Common myeloid progenitor, CD34-positive (primary cell): ENCODE measurements at regions not wholly inside any gene's neighbourhood (a gene's known extent, or its start where the extent isn't known, plus 50 kb on each side); places are given as distances from the start of the nearest gene placed in this dataset.

ENCODE experiments used
- CTCF ChIA-PET: fragments of 350-600 bp; sonication (Branson Sonifier 250); formaldehyde crosslinking; loops from one replicate; lab custom pipeline; 2021; ENCODE audit warnings: antibody characterized with exemption; lab: Charles Lee
- POLR2A ChIA-PET: fragments of 350-600 bp; sonication (Branson Sonifier 250); formaldehyde crosslinking; loops from one replicate; lab custom pipeline; 2021; ENCODE audit warnings: antibody characterized with exemption; lab: Charles Lee
- DNase-seq, 3 donors: peaks; one replicate each; pipeline versions ENCODE4 v3.0.0 to v3.0.0-alpha.2; 2013
- H3K27ac ChIP-seq, 2 experiments: 1 replicate in 1 of 2; 2 replicates in 1 of 2; pipeline ENCODE4 v1.7.0; 2013; ENCODE audit warnings: inconsistent platforms in 2 of 2, low read length in 2 of 2, mild to moderate bottlenecking in 2 of 2, low read depth in 1 of 2, moderate library complexity in 1 of 2; ENCODE audit not compliant: severe bottlenecking in 2 of 2, insufficient read depth in 1 of 2, poor library complexity in 1 of 2
- H3K27me3 ChIP-seq, 5 experiments: replicated peaks in 2 of 5; 1 replicate in 3 of 5; 2 replicates in 2 of 5; pipeline versions ENCODE4 v1.6.1 to v1.7.0; 2013; ENCODE audit warnings: low read length in 4 of 5, mild to moderate bottlenecking in 2 of 5, moderate library complexity in 2 of 5, inconsistent platforms in 1 of 5; ENCODE audit not compliant: insufficient read depth in 5 of 5, control insufficient read depth in 4 of 5
- H3K36me3 ChIP-seq, 4 experiments: 1 replicate in 2 of 4; 2 replicates in 2 of 4; pipeline versions ENCODE4 v1.6.1 to v1.7.0; 2013; ENCODE audit warnings: low read length in 3 of 4, control low read depth in 1 of 4, mild to moderate bottlenecking in 1 of 4; ENCODE audit not compliant: control insufficient read depth in 4 of 4, insufficient read depth in 4 of 4
- H3K4me1 ChIP-seq, 4 experiments: 1 replicate in 3 of 4; 2 replicates in 1 of 4; pipeline versions ENCODE4 v1.6.1 to v1.7.1; 2013; ENCODE audit warnings: low read length in 3 of 4, mild to moderate bottlenecking in 3 of 4, control low read depth in 1 of 4, inconsistent platforms in 1 of 4, moderate library complexity in 1 of 4; ENCODE audit not compliant: control insufficient read depth in 4 of 4, insufficient read depth in 4 of 4; ENCODE audit errors: control extremely low read depth in 1 of 4
- H3K4me3 ChIP-seq, 7 experiments: 1 replicate in 4 of 7; 2 replicates in 3 of 7; pipeline versions ENCODE4 v1.5.1 to v1.7.0; 2013; ENCODE audit warnings: mild to moderate bottlenecking in 7 of 7, low read length in 6 of 7, moderate library complexity in 6 of 7, inconsistent platforms in 2 of 7, low read depth in 2 of 7, control low read depth in 1 of 7; ENCODE audit not compliant: insufficient read depth in 4 of 7, control insufficient read depth in 1 of 7; ENCODE audit errors: extremely low read depth in 1 of 7
- H3K9me3 ChIP-seq, 5 experiments: 1 replicate in 4 of 5; 2 replicates in 1 of 5; pipeline versions ENCODE4 v1.6.1 to v1.7.1; 2013; ENCODE audit warnings: low read length in 4 of 5, mild to moderate bottlenecking in 2 of 5, inconsistent platforms in 1 of 5, low read depth in 1 of 5, moderate library complexity in 1 of 5; ENCODE audit not compliant: control insufficient read depth in 4 of 5, insufficient read depth in 2 of 5; ENCODE audit errors: control extremely low read depth in 1 of 5
- WGBS: methylation state at CpG from one replicate; pipeline ENCODE4 v1.1.5; 2013; ENCODE audit not compliant: insufficient coverage; 5-methylcytosine and 5-hydroxymethylcytosine counted together

GRCh38 chr10:31687663-31688482 is 240.8 kb downstream of the ARHGAP12 start:
- WGBS = 90% methylated on average over 1 of the region's 3 CpGs
- DNase-seq = peak in 2 of 3 donors; percentile 62 to 80
- Histone ChIP-seq H3K4me3 (no peak overlapping the region), H3K27me3 (no peaks in the 10 kb centered on the region), H3K9me3 (peaks cover 4 to 44% (median 10%) of the 10 kb centered on the region in 5 experiments), H3K27ac (no peak overlapping the region), H3K36me3 (no peaks in the 10 kb centered on the region), H3K4me1 (no peaks in the 10 kb centered on the region)
- CTCF ChIA-PET = no interaction called here
- POLR2A ChIA-PET = no interaction called here

DNA sequence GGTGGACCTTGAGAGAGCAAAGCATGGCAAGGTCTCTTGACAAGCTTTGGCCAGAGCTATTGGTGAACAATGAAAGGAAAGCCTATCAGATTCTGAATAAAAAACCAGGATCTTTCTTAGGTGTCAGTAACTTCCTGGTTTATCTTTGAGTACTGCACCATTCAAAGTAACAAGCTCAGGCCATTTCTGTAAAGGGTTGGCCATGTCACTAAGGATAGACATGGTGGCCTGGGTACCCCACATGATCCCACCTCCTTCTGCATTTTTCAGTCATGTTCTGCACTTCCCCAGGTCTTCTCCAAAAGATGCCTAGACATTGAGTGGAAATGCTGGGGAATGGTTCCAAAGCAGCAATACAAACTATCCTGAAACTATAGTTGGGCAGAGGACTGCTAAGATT is 242.0 kb downstream of the ARHGAP12 start:
- no peaks in the 10 kb centered on the region for H3K36me3 ChIP-seq
- H3K4me1 ChIP-seq = no peaks in the 10 kb centered on the region
- no peaks in the 10 kb centered on the region for H3K27me3 ChIP-seq
- H3K9me3 ChIP-seq = peaks cover 9 to 53% (median 13%) of the 10 kb centered on the region in 5 experiments
- ChIA-PET POLR2A (no interaction called here), CTCF (interaction anchor here (0.6 kb wide), 1 partner anchor 80 kb away, joined by 3 read pairs; no protein-coding TSS in a partner anchor)
- DNase-seq = peak in 2 of 3 donors; percentile 51 to 71
- no peak overlapping the region for H3K27ac ChIP-seq
- no peak overlapping the region for H3K4me3 ChIP-seq

- no peaks in the 10 kb centered on the region for H3K4me1 ChIP-seq
- ChIA-PET POLR2A (no interaction called here), CTCF (no interaction called here)
- WGBS = no CpG with 5 or more reads among the region's 1 CpG
- H3K36me3 ChIP-seq = no peaks in the 10 kb centered on the region
- H3K27ac ChIP-seq = no peak overlapping the region
- H3K27me3 ChIP-seq = no peaks in the 10 kb centered on the region
- peak in 2 of 3 donors; percentile 33 to 50 for DNase-seq
- H3K4me3 ChIP-seq = no peak overlapping the region
- peaks cover 8 to 37% (median 15%) of the 10 kb centered on the region in 5 experiments for H3K9me3 ChIP-seq
These were observed 244.9 kb downstream of the ARHGAP12 start for GRCh38 chr10:31683682-31684081.

DNA sequence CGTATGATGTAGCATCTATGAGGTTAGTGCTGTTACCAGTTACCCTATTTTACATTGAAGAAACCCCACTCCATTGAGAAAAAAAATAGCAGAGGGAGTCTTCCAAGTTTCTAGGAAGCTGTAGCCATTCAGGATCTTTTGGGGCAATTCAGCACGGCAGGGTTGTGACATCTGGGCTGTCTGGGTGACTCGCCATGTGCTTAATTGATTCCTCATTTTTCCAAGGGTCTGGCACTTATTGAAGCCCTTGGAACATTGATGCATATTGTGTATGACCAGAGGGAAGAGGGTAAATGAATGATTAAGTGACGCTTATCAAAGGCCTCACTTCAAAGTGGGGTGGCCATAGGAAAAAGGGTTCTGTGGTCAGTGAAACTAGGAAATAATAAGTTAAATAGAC is 248.7 kb downstream of the ARHGAP12 start:
- WGBS = 100% methylated on average over 4 of the region's 4 CpGs
- Histone ChIP-seq H3K9me3 (peaks cover 8 to 36% (median 14%) of the 10 kb centered on the region in 5 experiments), H3K4me1 (no peaks in the 10 kb centered on the region), H3K36me3 (no peaks in the 10 kb centered on the region), H3K27ac (no peak overlapping the region), H3K27me3 (no peaks in the 10 kb centered on the region), H3K4me3 (no peak overlapping the region)
- DNase-seq = no peak
- ChIA-PET POLR2A (interaction anchor here (0.6 kb wide), 1 partner anchor 59 kb away, joined by 3 read pairs; no protein-coding TSS in a partner anchor), CTCF (no interaction called here)

- H3K4me1 ChIP-seq = no peaks in the 10 kb centered on the region
- no peak overlapping the region for H3K27ac ChIP-seq
- 95% methylated on average over 17 of the region's 20 CpGs for WGBS
- CTCF ChIA-PET = no interaction called here
- H3K36me3 ChIP-seq = no peaks in the 10 kb centered on the region
- no peaks in the 10 kb centered on the region for H3K27me3 ChIP-seq
- no peak for DNase-seq
- no peak overlapping the region for H3K4me3 ChIP-seq
- H3K9me3 ChIP-seq = peaks cover 6 to 39% (median 18%) of the 10 kb centered on the region in 5 experiments
- POLR2A ChIA-PET = no interaction called here
These were observed 249.8 kb downstream of the ARHGAP12 start for GRCh38 chr10:31678575-31679516.

- no peak for DNase-seq
- no peak overlapping the region for H3K4me3 ChIP-seq
- H3K36me3 ChIP-seq = no peaks in the 10 kb centered on the region
- H3K27ac ChIP-seq = no peak overlapping the region
- ChIA-PET POLR2A (no interaction called here), CTCF (no interaction called here)
- no peaks in the 10 kb centered on the region for H3K27me3 ChIP-seq
- peaks cover 5 to 33% (median 18%) of the 10 kb centered on the region in 5 experiments for H3K9me3 ChIP-seq
- H3K4me1 ChIP-seq = no peaks in the 10 kb centered on the region
- 91% methylated on average over 12 of the region's 12 CpGs for WGBS
These were observed 250.5 kb downstream of the ARHGAP12 start for GRCh38 chr10:31678139-31678536.
